Islet of Langerhans (tissue), 1 donor: ENCODE measurements at regions not wholly inside any gene's neighbourhood (a gene's known extent, or its start where the extent isn't known, plus 50 kb on each side); places are given as distances from the start of the nearest gene placed in this dataset.
"Not testable (repeated sequence)": the region's sequence is repeated elsewhere in the genome, so short reads cannot be mapped to it uniquely, and the experiment has no call there.

Experiments used
- FAIRE-seq: peaks from one replicate; lab custom pipeline; 2011; peaks lifted over from hg19 to GRCh38; lab: Jason Lieb, UNC

DNA sequence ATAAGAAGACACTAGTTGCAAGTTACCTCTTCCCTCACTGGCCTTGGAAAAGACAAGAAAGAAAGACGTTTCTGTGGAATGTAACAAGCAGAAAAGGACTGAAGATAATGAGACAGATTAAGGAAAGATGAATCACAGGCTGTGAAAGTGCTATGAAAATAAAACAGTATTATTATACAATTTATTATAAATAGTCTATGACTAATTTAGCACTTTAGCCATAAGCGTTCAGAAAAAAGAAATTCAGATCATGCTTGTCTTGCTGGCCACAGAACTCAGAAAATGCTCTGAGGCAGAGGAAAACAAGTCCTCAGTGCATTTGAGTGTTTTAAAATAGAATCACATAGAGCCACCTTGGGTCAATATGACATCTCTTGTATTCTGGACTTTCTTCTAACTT, 174.8 kb upstream of the NBPF9 start:
- FAIRE-seq, result not testable (repeated sequence)

GRCh38 chr1:149279015-149279414, 175.7 kb upstream of the NBPF9 start:
- not testable (repeated sequence) for FAIRE-seq

- FAIRE-seq, result not testable (repeated sequence)
Observed at GRCh38 chr1:149279512-149279911, 176.2 kb upstream of the NBPF9 start.

DNA sequence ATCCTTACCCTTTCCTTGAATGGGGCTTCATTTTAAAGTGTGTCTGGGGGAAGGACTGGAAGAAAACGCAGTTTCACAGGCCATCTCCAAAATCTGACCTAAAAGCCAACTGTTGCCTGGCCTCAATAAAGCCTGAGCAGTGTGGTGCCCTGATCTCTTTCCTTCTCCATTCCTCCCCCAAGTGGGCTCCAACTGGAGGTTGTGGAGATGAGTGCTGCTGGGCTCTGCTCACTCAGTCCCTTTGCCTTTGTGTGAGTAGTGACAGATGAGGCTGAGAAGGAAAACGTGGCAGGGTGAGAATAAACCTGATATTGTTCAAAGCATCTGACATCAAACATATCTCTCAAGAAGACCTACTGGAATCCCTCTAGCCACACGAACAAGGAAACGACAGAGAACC, 181.4 kb upstream of the NBPF9 start:
- FAIRE-seq, result not testable (repeated sequence)

GRCh38 chr1:149285205-149285604, 181.9 kb upstream of the NBPF9 start:
- FAIRE-seq, result not testable (repeated sequence)

DNA sequence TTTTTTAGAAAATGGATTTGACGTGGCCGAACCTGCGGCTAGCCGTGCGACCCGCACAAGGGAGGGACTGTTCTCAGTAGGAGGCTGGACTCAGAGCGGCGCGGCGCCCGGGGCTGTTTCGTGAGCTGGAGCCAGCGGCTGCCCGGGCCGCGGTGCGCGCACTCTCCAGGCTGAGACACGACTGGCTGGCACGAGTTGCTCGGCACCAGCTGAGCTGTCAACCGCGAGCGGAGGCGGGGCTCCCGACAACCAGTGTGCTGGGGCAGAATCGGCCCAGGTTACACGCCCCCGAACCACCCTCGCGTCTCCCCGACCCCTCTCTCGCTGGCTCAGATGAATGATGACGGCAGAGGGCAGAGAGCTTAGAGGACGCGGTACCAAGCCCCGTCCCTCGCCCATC, 182.3 kb upstream of the NBPF9 start:
- not testable (repeated sequence) for FAIRE-seq

GRCh38 chr1:149288580-149288979, 185.2 kb upstream of the NBPF9 start:
- not testable (repeated sequence) for FAIRE-seq

DNA sequence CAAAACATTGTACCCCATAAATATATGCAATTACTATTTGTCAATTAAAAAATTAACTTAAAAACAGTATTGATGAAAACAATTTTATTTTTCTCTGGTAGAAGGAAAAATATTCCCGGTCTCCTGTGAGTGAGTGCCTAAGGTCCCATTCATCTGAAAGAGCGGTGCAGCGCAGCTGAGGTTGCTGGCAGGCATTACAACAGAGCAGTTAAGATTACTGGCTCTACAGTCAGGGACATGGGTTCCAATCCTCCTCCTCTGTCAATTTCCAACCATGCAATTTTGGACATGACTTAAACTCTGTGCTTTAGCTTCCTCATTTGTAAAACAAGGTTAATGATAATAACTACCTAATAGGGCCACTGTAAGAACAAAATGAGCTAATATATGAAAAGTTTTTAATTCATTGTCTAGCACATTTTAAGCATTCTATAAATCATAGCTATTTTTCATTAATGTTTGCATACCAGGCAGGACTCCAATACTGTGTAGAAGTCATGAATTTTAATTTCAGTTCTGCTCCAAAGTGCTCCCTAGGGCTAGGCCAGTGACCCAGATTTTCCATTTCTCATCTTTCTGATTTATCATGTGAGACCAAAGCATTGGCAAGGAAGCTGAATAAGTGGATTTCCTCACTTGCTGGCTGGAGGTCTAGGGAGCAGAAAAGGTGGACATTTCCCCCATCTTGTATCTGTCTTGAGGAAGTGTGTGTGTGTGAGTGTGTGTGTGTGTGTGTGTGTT, 174.2 kb upstream of the NBPF19 start:
- FAIRE-seq, result not testable (repeated sequence)

- not testable (repeated sequence) for FAIRE-seq
Observed at GRCh38 chr1:149301282-149301681, 173.6 kb upstream of the NBPF19 start.

DNA sequence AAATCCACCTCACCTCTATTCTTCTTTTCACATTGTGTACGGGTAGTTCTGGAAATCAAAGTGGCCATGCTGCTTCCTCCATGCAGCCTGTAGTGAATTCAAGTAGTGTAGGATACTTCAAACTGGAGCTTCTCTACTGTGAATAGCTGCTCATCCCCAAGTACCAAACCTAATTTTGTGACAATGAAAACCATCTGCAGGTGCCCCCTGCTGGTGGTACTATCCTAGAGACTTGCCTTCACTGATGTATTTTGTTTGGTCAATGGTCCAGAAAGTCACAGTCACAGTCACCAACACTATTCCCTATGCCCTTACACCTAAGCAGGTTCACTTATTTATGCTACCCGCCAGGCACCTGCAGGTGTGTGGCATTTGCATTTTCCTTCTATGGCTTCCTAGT, 170.0 kb upstream of the NBPF19 start:
- not testable (repeated sequence) for FAIRE-seq

DNA sequence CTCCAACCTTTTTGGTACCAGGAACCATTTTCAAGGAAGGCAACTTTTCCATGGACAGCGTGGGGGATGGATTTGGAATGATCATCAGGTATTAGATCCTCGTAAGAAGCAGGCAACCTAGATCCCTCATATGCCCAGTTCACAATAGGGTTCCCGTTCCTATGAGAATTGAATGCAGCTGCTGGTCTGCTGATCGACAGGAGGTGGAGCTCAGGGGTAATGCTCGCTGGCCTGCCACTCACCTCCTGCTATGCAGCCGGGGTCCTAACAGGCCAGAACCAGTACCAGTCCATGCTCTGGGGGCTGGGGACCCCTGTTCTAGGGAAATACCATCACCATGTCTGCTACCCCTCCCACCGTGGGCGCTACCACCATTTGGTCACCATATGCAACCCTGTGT, 167.2 kb upstream of the NBPF19 start:
- FAIRE-seq, result not testable (repeated sequence)

DNA sequence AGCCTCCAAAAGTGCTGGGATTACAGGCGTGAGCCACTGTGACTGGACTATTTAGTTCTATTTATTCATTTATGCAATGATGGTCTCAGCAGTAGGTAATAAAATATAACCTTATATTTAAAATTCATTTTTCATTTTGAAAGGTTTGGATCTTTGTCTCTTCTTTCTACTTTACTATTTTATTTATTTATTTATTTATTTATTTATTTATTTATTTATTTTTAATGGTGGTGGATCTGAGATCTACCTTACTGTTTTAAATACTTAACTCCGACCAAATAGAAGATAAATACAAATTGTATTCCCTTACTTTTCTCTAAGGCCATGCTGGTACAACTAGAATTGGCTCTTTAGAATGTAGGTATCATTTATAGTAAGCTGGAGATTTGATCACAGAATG, 159.9 kb upstream of the NBPF19 start:
- FAIRE-seq, result not testable (repeated sequence)

DNA sequence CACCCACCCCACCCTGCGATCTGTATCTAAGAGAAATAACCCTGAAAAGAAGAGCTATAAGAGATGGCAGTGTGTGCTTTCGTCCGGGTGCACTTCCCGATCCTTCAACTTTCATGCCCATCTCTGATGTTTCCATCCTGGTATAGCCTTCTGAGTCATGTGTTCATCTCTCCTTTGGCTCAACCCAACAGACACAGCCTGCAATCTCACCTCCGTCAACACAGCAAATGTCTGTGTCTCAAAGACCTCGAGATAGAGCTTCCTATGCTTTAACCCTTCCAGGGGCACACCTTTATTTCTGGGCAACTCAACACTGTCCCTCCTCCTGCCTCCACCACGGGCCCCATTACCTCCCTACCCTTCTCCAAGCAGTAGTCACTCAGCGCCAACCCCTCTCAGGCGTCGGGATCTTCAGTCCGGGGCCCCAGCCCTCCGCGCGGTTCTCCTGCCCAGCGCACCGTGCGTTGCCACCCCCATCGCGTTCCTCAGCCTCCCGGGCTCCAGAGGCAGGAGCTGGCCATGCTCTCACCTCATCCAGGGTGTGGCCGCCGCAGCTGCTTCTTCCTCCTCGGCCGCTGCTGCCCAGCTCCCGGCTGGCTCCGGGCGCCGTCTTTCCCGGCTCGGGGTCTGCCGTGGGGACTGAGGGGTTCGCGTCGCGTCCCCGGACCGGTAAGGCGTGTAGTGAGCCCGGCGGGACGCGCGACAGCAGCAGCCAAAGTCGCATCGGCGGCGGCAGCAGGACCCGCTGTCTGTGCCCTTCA, 153.7 kb upstream of the NBPF19 start:
- FAIRE-seq, result not testable (repeated sequence)

- not testable (repeated sequence) for FAIRE-seq
Observed at GRCh38 chr1:149321732-149322016, 153.2 kb upstream of the NBPF19 start.

GRCh38 chr1:149330081-149330335, 144.8 kb upstream of the NBPF19 start:
- FAIRE-seq, result not testable (repeated sequence)

GRCh38 chr1:149336082-149336481, 138.8 kb upstream of the NBPF19 start:
- FAIRE-seq, result not testable (repeated sequence)

DNA sequence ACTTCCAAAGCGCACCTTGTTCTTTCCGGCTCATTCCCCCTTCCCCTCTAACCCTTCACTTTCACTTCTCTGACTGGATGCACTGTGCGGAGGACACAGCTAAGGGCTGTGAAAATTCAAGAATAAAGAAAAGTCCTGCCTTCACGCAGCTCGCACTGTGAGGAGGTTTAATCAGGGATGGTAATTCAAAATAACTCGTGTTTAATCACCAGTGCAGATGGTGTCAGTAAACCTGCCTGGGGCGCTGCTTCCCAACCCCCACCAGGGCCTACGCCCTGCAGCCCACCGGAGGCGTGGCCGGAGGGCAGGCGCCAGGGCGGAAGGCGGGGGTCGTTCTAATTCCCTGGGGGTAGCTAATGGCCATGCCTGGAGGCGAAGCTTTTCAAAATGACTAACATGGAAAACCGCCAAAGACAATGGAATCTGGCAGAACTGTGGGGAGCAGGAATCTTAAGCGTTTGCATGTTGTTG, 136.6 kb upstream of the NBPF19 start:
- FAIRE-seq, result not testable (repeated sequence)

GRCh38 chr1:149338698-149339097, 136.1 kb upstream of the NBPF19 start:
- FAIRE-seq, result not testable (repeated sequence)

- FAIRE-seq, result not testable (repeated sequence)
Observed at GRCh38 chr1:149349448-149349847, 125.4 kb upstream of the NBPF19 start.

DNA sequence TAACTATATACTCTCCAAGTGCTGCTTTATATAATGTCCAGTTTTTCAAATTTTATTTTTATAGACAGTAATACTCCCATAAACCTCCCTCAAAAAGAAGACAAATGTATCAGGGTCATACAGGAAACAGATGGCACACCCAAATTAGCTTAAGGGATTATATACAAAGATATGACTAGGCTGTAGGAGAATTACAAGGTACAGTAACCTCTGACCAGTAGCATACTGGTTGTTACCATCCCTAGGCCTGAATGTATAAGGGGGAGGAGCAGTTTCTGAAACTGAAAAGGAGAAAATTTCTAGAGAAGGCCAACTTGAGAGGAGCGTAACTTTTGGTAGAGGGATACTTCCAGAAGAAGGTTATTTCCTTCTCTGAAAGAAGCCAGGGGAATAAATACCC, 122.6 kb upstream of the NBPF19 start:
- FAIRE-seq, result not testable (repeated sequence)

DNA sequence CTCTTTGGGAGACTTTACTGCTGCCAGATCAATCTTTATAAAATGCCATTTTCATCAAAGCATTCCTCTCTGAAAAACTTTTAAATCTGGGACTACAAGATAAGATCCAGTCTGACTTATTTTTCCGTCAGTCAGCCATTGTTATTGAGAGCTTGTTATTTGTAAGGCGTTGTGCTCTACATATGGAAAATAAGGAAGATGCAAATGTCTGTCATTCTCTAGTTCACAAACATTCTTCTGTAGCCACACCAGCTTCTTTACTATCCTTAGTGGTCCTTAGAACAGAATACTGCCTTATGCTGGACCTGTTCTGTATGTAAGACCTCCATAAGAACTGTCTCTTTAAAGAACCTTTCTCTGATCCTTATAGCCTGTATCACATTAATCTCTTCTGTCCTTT, 120.3 kb upstream of the NBPF19 start:
- not testable (repeated sequence) for FAIRE-seq

DNA sequence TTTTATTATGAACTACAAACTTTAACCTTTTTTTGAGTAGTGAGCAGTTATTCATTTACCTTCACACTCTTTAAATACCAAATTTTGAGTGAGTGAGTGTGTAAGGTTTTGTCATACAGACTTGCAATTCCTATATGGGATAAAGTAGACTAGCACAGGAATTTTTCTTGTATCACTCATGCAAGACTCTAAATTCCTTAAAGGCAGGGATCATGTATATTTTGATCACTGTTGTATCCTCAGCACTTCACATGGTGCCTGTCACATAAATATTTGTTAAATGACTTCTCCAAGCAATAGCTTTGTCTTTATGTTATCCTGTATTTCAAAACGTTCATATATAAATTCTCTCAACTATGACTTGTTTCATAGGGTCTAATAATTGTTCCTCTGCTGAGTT, 119.1 kb upstream of the NBPF19 start:
- FAIRE-seq, result not testable (repeated sequence)

DNA sequence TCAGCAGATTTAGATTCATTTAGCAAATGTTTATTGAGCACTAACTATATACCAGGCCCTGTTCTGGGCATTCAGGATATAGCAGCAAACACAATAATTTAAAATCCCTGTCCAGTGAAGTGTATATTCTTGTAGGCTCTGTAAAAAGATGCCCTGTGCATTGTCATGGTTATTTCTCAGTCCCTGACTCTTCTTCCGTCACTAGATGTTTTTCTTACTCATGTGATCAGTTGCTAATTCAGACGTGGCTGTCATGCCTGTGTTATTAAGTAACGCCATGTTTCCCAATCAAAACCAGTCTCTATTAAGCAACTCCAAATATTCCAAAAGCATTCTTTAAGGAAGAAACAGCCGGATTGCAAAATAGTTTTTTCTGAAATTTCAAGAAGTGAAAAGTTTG, 118.7 kb upstream of the NBPF19 start:
- not testable (repeated sequence) for FAIRE-seq

- not testable (repeated sequence) for FAIRE-seq
Observed at GRCh38 chr1:149360351-149360750, 114.5 kb upstream of the NBPF19 start.
